IMR-90 (cell line): ENCODE measurements at regions not wholly inside any gene's neighbourhood (a gene's known extent, or its start where the extent isn't known, plus 50 kb on each side); places are given as distances from the start of the nearest gene placed in this dataset.

ENCODE experiments used
- ATAC-seq: fragments of 200-7000 bp; cut with Tn5 transposase; 2 replicates; pipeline ENCODE4 v1.9.1; 2020; ENCODE audit warnings: low read depth, mild to moderate bottlenecking, moderate library complexity
- BruUV-seq: library from RNA; stranded (reverse); fragments of 400-500 nt; replicated peaks from 2 replicates; lab custom pipeline; 2021; lab: Mats Ljungman, UMichigan
- CTCF ChIA-PET: fragments of 300-600 bp; formaldehyde crosslinking; extraction: SDS; loops from one replicate; lab custom pipeline; 2021; ENCODE audit warnings: antibody characterized with exemption; lab: Yijun Ruan, JAX
- POLR2A ChIA-PET: fragments of 300-600 bp; sonication (Branson Sonifier 250); formaldehyde crosslinking; loops from one replicate; lab custom pipeline; 2022; ENCODE audit warnings: antibody characterized with exemption; ENCODE audit not compliant: unreplicated experiment; lab: Charles Lee
- DNase-seq: peaks from one replicate; pipeline ENCODE4 v3.0.0; 2013
- H2AFZ ChIP-seq: replicated peaks from 2 replicates; pipeline ENCODE3; 2013; ENCODE audit warnings: low read length, mild to moderate bottlenecking; ENCODE audit not compliant: poor library complexity
- H2AK5ac ChIP-seq: 2 replicates; pipeline ENCODE4 v1.6.1; 2013; ENCODE audit warnings: low read depth, low read length, inconsistent platforms
- H2AK9ac ChIP-seq: replicated peaks from 2 replicates; pipeline ENCODE3; 2013; ENCODE audit warnings: mild to moderate bottlenecking, low read depth, low read length, moderate library complexity; ENCODE audit not compliant: poor library complexity
- H2BK120ac ChIP-seq: 2 replicates; pipeline ENCODE4 v1.6.1; 2013; ENCODE audit warnings: low read depth, low read length, inconsistent platforms
- H2BK15ac ChIP-seq: 3 replicates; pipeline ENCODE4 v1.6.1; 2013; ENCODE audit warnings: low read depth, low read length, inconsistent platforms
- H2BK20ac ChIP-seq: 2 replicates; pipeline ENCODE4 v1.6.1; 2013; ENCODE audit warnings: low read depth, mild to moderate bottlenecking, inconsistent platforms, low read length, moderate library complexity
- H2BK5ac ChIP-seq: 2 replicates; pipeline ENCODE4 v1.6.1; 2013; ENCODE audit warnings: mild to moderate bottlenecking, low read depth, low read length, inconsistent platforms; ENCODE audit not compliant: poor library complexity, severe bottlenecking
- H3K14ac ChIP-seq: replicated peaks from 2 replicates; pipeline ENCODE4 v1.6.1; 2013; ENCODE audit warnings: low read depth, low read length, inconsistent platforms
- H3K18ac ChIP-seq: 2 replicates; pipeline ENCODE4 v1.6.1; 2013; ENCODE audit warnings: low read depth, low read length, control low read depth
- H3K23ac ChIP-seq: 2 replicates; pipeline ENCODE4 v1.6.1; 2013; ENCODE audit warnings: low read depth, low read length, inconsistent platforms
- H3K27ac ChIP-seq: 2 replicates; pipeline ENCODE4 v1.5.1; 2013; ENCODE audit warnings: mild to moderate bottlenecking, control low read depth, low read length; ENCODE audit not compliant: insufficient read depth
- H3K27me3 ChIP-seq: 2 replicates; pipeline ENCODE4 v1.6.1; 2013; ENCODE audit warnings: low read length; ENCODE audit not compliant: control insufficient read depth, insufficient read depth
- H3K36me3 ChIP-seq: 2 replicates; pipeline ENCODE4 v1.6.1; 2013; ENCODE audit warnings: low read length, mixed read lengths; ENCODE audit not compliant: control insufficient read depth, insufficient read depth
- H3K4ac ChIP-seq: 2 replicates; pipeline ENCODE4 v1.6.1; 2013; ENCODE audit warnings: low read depth, low read length, inconsistent platforms
- H3K4me1 ChIP-seq: 2 replicates; pipeline ENCODE4 v1.6.1; 2013; ENCODE audit warnings: low read length, mixed read lengths; ENCODE audit not compliant: control insufficient read depth, insufficient read depth
- H3K4me2 ChIP-seq: 2 replicates; pipeline ENCODE4 v1.6.1; 2013; ENCODE audit warnings: low read depth, mild to moderate bottlenecking, control low read depth, low read length, moderate library complexity
- H3K4me3 ChIP-seq: 2 replicates; pipeline ENCODE4 v1.5.1; 2013; ENCODE audit warnings: low read depth, mild to moderate bottlenecking, control low read depth, low read length, moderate library complexity; ENCODE audit not compliant: insufficient read depth
- H3K56ac ChIP-seq: 2 replicates; pipeline ENCODE4 v1.6.1; 2013; ENCODE audit warnings: low read length, inconsistent platforms; ENCODE audit not compliant: insufficient read depth; ENCODE audit errors: extremely low read depth
- H3K79me1 ChIP-seq, 2 experiments: 2 replicates each; pipeline ENCODE4 v1.6.1; 2013; ENCODE audit warnings: low read length in 2 of 2, inconsistent platforms in 1 of 2, low read depth in 1 of 2
- H3K9ac ChIP-seq: 2 replicates; pipeline ENCODE4 v1.6.1; 2013; ENCODE audit warnings: low read depth, low read length, control low read depth
- H3K9me1 ChIP-seq: 2 replicates; pipeline ENCODE4 v1.6.1; 2013; ENCODE audit warnings: low read length, inconsistent platforms; ENCODE audit not compliant: insufficient read depth
- H3K9me3 ChIP-seq: 2 replicates; pipeline ENCODE4 v1.6.1; 2013; ENCODE audit warnings: low read length; ENCODE audit not compliant: control insufficient read depth, insufficient read depth
- H4K20me1 ChIP-seq: 2 replicates; pipeline ENCODE4 v1.6.1; 2013; ENCODE audit warnings: low read length, inconsistent platforms; ENCODE audit not compliant: insufficient read depth
- H4K5ac ChIP-seq: 2 replicates; pipeline ENCODE4 v1.6.1; 2013; ENCODE audit warnings: mild to moderate bottlenecking, low read depth, low read length, control low read depth
- H4K8ac ChIP-seq, 2 experiments: 2 replicates each; pipeline ENCODE4 v1.6.1; 2013; ENCODE audit warnings: low read depth in 2 of 2, low read length in 2 of 2, control low read depth in 1 of 2, inconsistent platforms in 1 of 2
- H4K91ac ChIP-seq: 2 replicates; pipeline ENCODE4 v1.6.1; 2013; ENCODE audit warnings: low read depth, low read length, inconsistent platforms; ENCODE audit not compliant: insufficient read depth
- BHLHE40 ChIP-seq: fragments of 150-350 bp; IDR thresholded peaks from 2 replicates; pipeline ENCODE4 v1.6.1; 2016; ENCODE audit warnings: mild to moderate bottlenecking, low read depth, low read length
- CEBPB ChIP-seq: IDR thresholded peaks from 2 replicates; pipeline ENCODE4 v1.6.1; 2012; ENCODE audit warnings: low read depth, low read length, improper control_type of control experiment
- CTCF ChIP-seq: conservative IDR thresholded peaks from 2 replicates; pipeline ENCODE4 v1.5.1; 2012; ENCODE audit warnings: mild to moderate bottlenecking, low read depth, low read length, improper control_type of control experiment
- ELK1 ChIP-seq: fragments of 150-350 bp; IDR thresholded peaks from 2 replicates; pipeline ENCODE4 v1.6.1; 2016; ENCODE audit warnings: low read depth, mild to moderate bottlenecking, low read length, moderate library complexity, borderline replicate concordance
- MAFK ChIP-seq: IDR thresholded peaks from 2 replicates; pipeline ENCODE4 v1.6.1; 2012; ENCODE audit warnings: low read depth, low read length, improper control_type of control experiment
- MAZ ChIP-seq: IDR thresholded peaks from 2 replicates; pipeline ENCODE4 v1.6.1; 2012; ENCODE audit warnings: low read depth, mild to moderate bottlenecking, low read length, improper control_type of control experiment, moderate library complexity, borderline replicate concordance
- NFE2L2 ChIP-seq: fragments of 150-350 bp; IDR thresholded peaks from 2 replicates; pipeline ENCODE4 v1.6.1; 2016; ENCODE audit warnings: low read depth, mild to moderate bottlenecking, low read length
- RAD21 ChIP-seq: IDR thresholded peaks from 2 replicates; pipeline ENCODE4 v1.6.1; 2012; ENCODE audit warnings: low read length, improper control_type of control experiment
- WGBS, 2 experiments: methylation state at CpG; one replicate each; pipeline versions ENCODE4 v1.1.5 to v1.1.7; 2013; ENCODE audit warnings: missing lambda C conversion rate in 2 of 2; ENCODE audit not compliant: insufficient read length in 1 of 2; ENCODE audit errors: extremely low coverage in 2 of 2; 5-methylcytosine and 5-hydroxymethylcytosine counted together
- dilution Hi-C: fragments of 300-500 bp; cut with HindIII; formaldehyde crosslinking; loops from one replicate; pipeline ENCODE4 v1.14.3; 2018; ENCODE audit warnings: low sequenced_read_pairs; ENCODE audit not compliant: unreplicated experiment
- in situ Hi-C: fragments of 300-500 bp; cut with MboI; formaldehyde crosslinking; loops from 3 replicates; pipeline ENCODE4 v1.14.3; 2019; ENCODE audit warnings: low sequenced_read_pairs, inconsistent platforms, mixed read lengths
- intact Hi-C: fragments of 100-400 bp; cut with micrococcal nuclease; formaldehyde crosslinking; loops from 2 replicates; pipeline ENCODE4 v1.10.0; 2022

GRCh38 chr16:31695667-31696066 lies 168.0 kb downstream of the AHSP start:
- Histone ChIP-seq H2BK5ac (no peak overlapping the region), H3K4ac (no peak overlapping the region), H3K9me3 (no peaks in the 10 kb centered on the region), H2AK5ac (no peak overlapping the region), H3K18ac (no peak overlapping the region), H3K27ac (no peak overlapping the region), H4K91ac (no peak overlapping the region), H3K14ac (no peak overlapping the region), H3K56ac (no peak overlapping the region), H2BK15ac (no peak overlapping the region), H3K9ac (no peak overlapping the region), H2AK9ac (no peak overlapping the region), H4K8ac (no peak overlapping the region), H4K20me1 (no peaks in the 10 kb centered on the region), H2BK20ac (no peak overlapping the region), H3K4me1 (no peaks in the 10 kb centered on the region), H3K4me2 (no peak overlapping the region), H2AFZ (no peak overlapping the region), H3K23ac (no peak overlapping the region), H3K79me1 (no peaks in the 10 kb centered on the region), H4K5ac (no peak overlapping the region), H3K36me3 (no peaks in the 10 kb centered on the region), H2BK120ac (no peak overlapping the region), H3K27me3 (no peaks in the 10 kb centered on the region; the same call in 1 of the 2 replicates), H3K4me3 (no peak overlapping the region), H3K9me1 (peaks cover 4% of the 10 kb centered on the region)
- no peak for ATAC-seq
- ChIA-PET POLR2A (no interaction called here), CTCF (no interaction called here)
- TF ChIP-seq CEBPB (no peak), MAZ (no peak), RAD21 (no peak), BHLHE40 (no peak), CTCF (no peak), MAFK (no peak), NFE2L2 (no peak), ELK1 (no peak)
- no CpG with 5 or more reads among the region's 4 CpGs for WGBS, 2 experiments
- in situ Hi-C loops, result no loop called here
- DNase-seq, result no peak
- intact Hi-C loops, result loop anchor here (2.0 to 10.0 kb wide), 3 partner anchors 173 to 743 kb away; partner anchors contain the start of genes PYDC1 and TRIM72
- BruUV-seq, result no TSS peak
- dilution Hi-C loops, result no loop called here
